ENCODE measurements at regions not wholly inside any gene's neighbourhood (a gene's known extent, or its start where the extent isn't known, plus 50 kb on each side); places are given as distances from the start of the nearest gene placed in this dataset.

- no peak for TF ChIP-seq CTCF (IDR thresholded peaks at IDR 0.05 in 4 of 5, conservative IDR thresholded peaks at IDR 0.05 in 1 of 5)
- TF ChIP-seq POLR2A (IDR thresholded peaks at IDR 0.05), result no peak
Observed at GRCh38 chr7:25711940-25712339, 440.1 kb upstream of the NFE2L3 start.

All from gastrocnemius medialis (tissue), 4 donors.